Prostate gland (tissue), 2 donors: ENCODE measurements at regions not wholly inside any gene's neighbourhood (a gene's known extent, or its start where the extent isn't known, plus 50 kb on each side); places are given as distances from the start of the nearest gene placed in this dataset.

Source experiments
- POLR2A ChIP-seq: fragments of 450-650 bp; IDR thresholded peaks from one replicate; pipeline ENCODE4 v1.6.1; 2016; ENCODE audit warnings: antibody characterized with exemption, mild to moderate bottlenecking
- POLR2AphosphoS5 ChIP-seq: sonication (generic); formaldehyde crosslinking; IDR thresholded peaks from one replicate; pipeline ENCODE4 v1.6.1; 2017; ENCODE audit warnings: antibody characterized with exemption
- TF ChIP-seq, protein P1 (sequence below), 4 experiments: fragments of 200-600 bp in 2 of 4; fragments of 450-650 bp in 2 of 4; sonication (generic) in 2 of 4; IDR thresholded peaks; 1 replicate in 3 of 4; 2 replicates in 1 of 4; pipeline ENCODE4 v1.5.1; 2016 to 2019; ENCODE audit warnings: antibody characterized with exemption in 4 of 4, mild to moderate bottlenecking in 2 of 4, moderate library complexity in 2 of 4

- TF ChIP-seq, protein P1, sequence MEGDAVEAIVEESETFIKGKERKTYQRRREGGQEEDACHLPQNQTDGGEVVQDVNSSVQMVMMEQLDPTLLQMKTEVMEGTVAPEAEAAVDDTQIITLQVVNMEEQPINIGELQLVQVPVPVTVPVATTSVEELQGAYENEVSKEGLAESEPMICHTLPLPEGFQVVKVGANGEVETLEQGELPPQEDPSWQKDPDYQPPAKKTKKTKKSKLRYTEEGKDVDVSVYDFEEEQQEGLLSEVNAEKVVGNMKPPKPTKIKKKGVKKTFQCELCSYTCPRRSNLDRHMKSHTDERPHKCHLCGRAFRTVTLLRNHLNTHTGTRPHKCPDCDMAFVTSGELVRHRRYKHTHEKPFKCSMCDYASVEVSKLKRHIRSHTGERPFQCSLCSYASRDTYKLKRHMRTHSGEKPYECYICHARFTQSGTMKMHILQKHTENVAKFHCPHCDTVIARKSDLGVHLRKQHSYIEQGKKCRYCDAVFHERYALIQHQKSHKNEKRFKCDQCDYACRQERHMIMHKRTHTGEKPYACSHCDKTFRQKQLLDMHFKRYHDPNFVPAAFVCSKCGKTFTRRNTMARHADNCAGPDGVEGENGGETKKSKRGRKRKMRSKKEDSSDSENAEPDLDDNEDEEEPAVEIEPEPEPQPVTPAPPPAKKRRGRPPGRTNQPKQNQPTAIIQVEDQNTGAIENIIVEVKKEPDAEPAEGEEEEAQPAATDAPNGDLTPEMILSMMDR (IDR thresholded peaks at IDR 0.05) = no peak
- TF ChIP-seq POLR2A (no peak), POLR2AphosphoS5 (no peak)
Observed at GRCh38 chr2:8543383-8544170, 138.3 kb upstream of the ID2 start.
